Keratinocyte (primary cell): ENCODE measurements at regions not wholly inside any gene's neighbourhood (a gene's known extent, or its start where the extent isn't known, plus 50 kb on each side); places are given as distances from the start of the nearest gene placed in this dataset.

Experiments
- DNase-seq: peaks from one replicate; pipeline ENCODE4 v3.0.0-alpha.2; 2011; ENCODE audit warnings: low read depth, missing footprints, low spot score
- FAIRE-seq: peaks from 2 replicates; lab custom pipeline; 2011; peaks lifted over from hg19 to GRCh38; lab: Jason Lieb, UNC
- H2AFZ ChIP-seq: 2 replicates; pipeline ENCODE4 v1.6.0; 2012; ENCODE audit warnings: low read length, control low read depth, inconsistent platforms; ENCODE audit not compliant: control insufficient read depth
- H3K27ac ChIP-seq: 2 replicates; pipeline ENCODE4 v1.5.1; 2011; ENCODE audit warnings: low read length; ENCODE audit not compliant: control insufficient read depth, insufficient read depth
- H3K27me3 ChIP-seq: 3 replicates; pipeline ENCODE4 v1.6.0; 2011; ENCODE audit warnings: low read length; ENCODE audit not compliant: control insufficient read depth, insufficient read depth; ENCODE audit errors: extremely low read depth
- H3K36me3 ChIP-seq, 2 experiments: 2 replicates in 1 of 2; 3 replicates in 1 of 2; pipeline ENCODE4 v1.5.1; 2011; ENCODE audit warnings: low read length in 2 of 2, mild to moderate bottlenecking in 1 of 2; ENCODE audit not compliant: control insufficient read depth in 2 of 2, insufficient read depth in 2 of 2; ENCODE audit errors: extremely low read depth in 1 of 2
- H3K4me1 ChIP-seq: 3 replicates; pipeline ENCODE4 v1.5.1; 2011; ENCODE audit warnings: low read length; ENCODE audit not compliant: control insufficient read depth, insufficient read depth; ENCODE audit errors: extremely low read depth
- H3K4me2 ChIP-seq: 3 replicates; pipeline ENCODE4 v1.6.0; 2011; ENCODE audit warnings: low read depth, low read length; ENCODE audit not compliant: control insufficient read depth, insufficient read depth; ENCODE audit errors: extremely low read depth
- H3K4me3 ChIP-seq, 3 experiments: fragments of 200-600 bp in 1 of 3; sonication (generic) in 1 of 3; 2 replicates in 2 of 3; 3 replicates in 1 of 3; pipeline ENCODE4 v1.5.1; 2011 to 2016; ENCODE audit warnings: low read length in 3 of 3, mild to moderate bottlenecking in 3 of 3, control low read depth in 2 of 3, inconsistent platforms in 1 of 3, low read depth in 1 of 3, mixed read lengths in 1 of 3, mixed run types in 1 of 3, moderate library complexity in 1 of 3; ENCODE audit not compliant: control insufficient read depth in 2 of 3, insufficient read depth in 2 of 3; ENCODE audit errors: extremely low read depth in 1 of 3
- H3K79me2 ChIP-seq: 2 replicates; pipeline ENCODE4 v1.6.0; 2012; ENCODE audit warnings: low read length; ENCODE audit not compliant: control insufficient read depth, insufficient read depth
- H3K9ac ChIP-seq: 3 replicates; pipeline ENCODE4 v1.6.0; 2011; ENCODE audit warnings: low read length; ENCODE audit not compliant: control insufficient read depth, insufficient read depth; ENCODE audit errors: extremely low read depth
- H3K9me1 ChIP-seq: 3 replicates; pipeline ENCODE4 v1.6.0; 2011; ENCODE audit warnings: low read length; ENCODE audit not compliant: control insufficient read depth, insufficient read depth; ENCODE audit errors: extremely low read depth
- H3K9me3 ChIP-seq: 2 replicates; pipeline ENCODE4 v1.5.1; 2012; ENCODE audit warnings: low read depth, low read length; ENCODE audit not compliant: control insufficient read depth
- H4K20me1 ChIP-seq: 3 replicates; pipeline ENCODE4 v1.6.0; 2011; ENCODE audit warnings: low read length; ENCODE audit not compliant: control insufficient read depth, insufficient read depth; ENCODE audit errors: extremely low read depth
- CTCF ChIP-seq, 3 experiments: IDR thresholded peaks in 1 of 3; conservative IDR thresholded peaks in 1 of 3; optimal IDR thresholded peaks in 1 of 3; 2 replicates in 2 of 3; 3 replicates in 1 of 3; pipeline versions ENCODE3 to v1.5.1; 2011; ENCODE audit warnings: low read length in 3 of 3, mild to moderate bottlenecking in 3 of 3, moderate library complexity in 2 of 3, control low read depth in 1 of 3, inconsistent platforms in 1 of 3; ENCODE audit not compliant: insufficient read depth in 2 of 3; ENCODE audit errors: extremely low read depth in 1 of 3
- EZH2 ChIP-seq: IDR thresholded peaks from one replicate; pipeline ENCODE4 v1.6.1; 2012; ENCODE audit warnings: inconsistent platforms, mild to moderate bottlenecking, low read length, moderate library complexity
- dilution Hi-C: fragments of 300-500 bp; cut with MboI; formaldehyde crosslinking; loops from one replicate; pipeline ENCODE4 v1.7.0; 2020; ENCODE audit warnings: low sequenced_read_pairs; ENCODE audit not compliant: extremely low pct_ligation_motif_present

DNA sequence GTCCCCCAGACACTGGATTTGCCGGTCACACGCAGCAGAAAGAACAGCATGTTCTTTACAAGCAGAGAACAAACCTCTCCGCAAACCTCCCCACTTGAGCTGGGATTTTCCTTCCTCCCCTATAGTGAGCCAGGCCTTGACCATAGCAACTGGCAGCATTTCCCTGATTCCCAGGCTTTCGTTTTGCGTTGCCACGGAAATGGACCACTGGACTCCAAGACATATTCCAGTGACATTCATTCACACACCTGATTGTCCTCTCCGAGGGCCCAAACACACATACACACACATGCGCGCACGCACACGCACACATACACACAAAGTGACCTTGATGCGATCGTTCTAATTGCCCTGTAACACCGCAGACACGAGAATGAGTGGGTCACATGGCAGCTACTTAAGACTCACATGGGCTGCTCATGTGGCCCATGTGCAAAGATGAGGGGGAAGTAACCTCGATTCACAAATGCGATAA lies 80.9 kb upstream of the CPEB4 start:
- no peak overlapping the region for H3K9ac ChIP-seq
- H3K9me1 ChIP-seq: no peaks in the 10 kb centered on the region
- no peaks in the 10 kb centered on the region for H3K36me3 ChIP-seq
- no peak overlapping the region for H2AFZ ChIP-seq
- peaks cover 3% of the 10 kb centered on the region for H3K4me1 ChIP-seq
- FAIRE-seq: no peak
- no peak overlapping the region for H3K4me2 ChIP-seq
- H3K9me3 ChIP-seq: peaks cover 6% of the 10 kb centered on the region
- H3K27me3 ChIP-seq: no peaks in the 10 kb centered on the region
- no peak for DNase-seq
- no peak overlapping the region for H3K27ac ChIP-seq
- no peak overlapping the region for H3K4me3 ChIP-seq
- H3K79me2 ChIP-seq: no peaks in the 10 kb centered on the region
- dilution Hi-C loops: no loop called here
- H4K20me1 ChIP-seq: no peaks in the 10 kb centered on the region
- TF ChIP-seq EZH2: no peak

DNA sequence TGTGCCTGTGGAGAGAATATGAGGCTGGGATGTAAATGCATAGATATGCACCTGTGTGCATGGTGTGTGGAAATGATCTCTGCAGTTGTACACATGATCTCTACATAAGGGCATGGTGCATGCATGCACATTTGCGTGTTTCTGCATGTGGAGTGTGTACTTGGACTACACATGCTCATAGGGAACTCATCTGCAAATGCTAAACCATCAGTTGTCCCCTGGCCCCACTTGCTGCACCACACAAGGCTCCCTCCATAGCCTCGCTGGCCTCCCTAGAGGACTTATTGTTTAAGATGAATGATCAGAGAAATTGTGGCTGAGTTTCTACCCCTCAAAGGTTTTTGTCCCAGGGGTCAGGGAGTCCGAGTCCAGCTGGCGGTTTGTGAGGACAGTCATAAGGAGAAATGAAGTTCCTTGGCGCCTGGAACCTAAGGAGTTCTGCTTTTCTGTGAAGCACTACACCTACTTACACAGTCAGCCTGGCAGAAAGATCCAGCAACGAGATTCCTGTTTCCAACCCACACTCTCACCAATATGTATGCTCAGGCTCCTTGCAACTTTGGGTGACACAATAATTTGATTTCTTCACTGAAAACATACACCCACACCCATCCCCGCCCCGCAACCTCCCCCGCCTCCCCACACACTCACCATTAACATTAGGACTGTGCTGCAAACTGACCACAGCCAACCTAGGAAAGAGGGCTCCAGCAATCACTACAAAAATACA lies 79.9 kb upstream of the CPEB4 start:
- no peak overlapping the region for H2AFZ ChIP-seq
- no peaks in the 10 kb centered on the region for H4K20me1 ChIP-seq
- H3K36me3 ChIP-seq: no peaks in the 10 kb centered on the region
- dilution Hi-C loops: no loop called here
- H3K4me1 ChIP-seq: no peaks in the 10 kb centered on the region
- H3K9me1 ChIP-seq: no peaks in the 10 kb centered on the region
- no peak overlapping the region for H3K4me3 ChIP-seq
- DNase-seq: no peak
- H3K79me2 ChIP-seq: no peaks in the 10 kb centered on the region
- H3K27ac ChIP-seq: no peak overlapping the region
- no peak for FAIRE-seq
- H3K9ac ChIP-seq: no peak overlapping the region
- H3K9me3 ChIP-seq: peaks cover 6% of the 10 kb centered on the region
- TF ChIP-seq CTCF (optimal IDR thresholded peaks at IDR 0.05 in 1 of 3, IDR thresholded peaks at IDR 0.05 in 1 of 3, conservative IDR thresholded peaks at IDR 0.05 in 1 of 3; ENCODE audit: extremely low read depth in 1 of 3, insufficient read depth in 2 of 3, low read length in 3 of 3) (no peak), EZH2 (no peak)
- no peaks in the 10 kb centered on the region for H3K27me3 ChIP-seq
- H3K4me2 ChIP-seq: no peak overlapping the region

DNA sequence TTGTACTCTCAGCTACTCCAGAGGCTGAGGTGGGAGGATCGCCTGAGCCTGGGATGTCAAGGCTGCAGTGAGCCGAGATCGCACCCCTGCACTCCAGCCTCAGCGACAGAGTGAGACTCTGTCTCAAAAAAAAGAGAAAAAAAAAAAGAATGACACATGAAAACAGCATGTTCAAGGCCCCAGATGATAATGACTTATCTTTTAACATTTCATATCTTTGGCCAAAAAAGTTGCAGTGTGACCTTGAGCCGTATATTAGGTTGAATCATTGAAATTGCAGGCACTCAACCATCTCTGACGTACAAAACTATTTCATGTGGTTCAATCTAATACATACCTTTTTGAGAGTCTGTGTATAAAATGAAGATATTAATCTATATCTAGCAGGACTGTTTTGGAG lies 79.1 kb upstream of the CPEB4 start:
- Histone ChIP-seq H4K20me1 (no peaks in the 10 kb centered on the region), H3K27ac (no peak overlapping the region), H3K79me2 (no peaks in the 10 kb centered on the region), H3K9ac (no peak overlapping the region), H3K27me3 (no peaks in the 10 kb centered on the region), H2AFZ (no peak overlapping the region), H3K9me3 (peaks cover 6% of the 10 kb centered on the region), H3K36me3 (no peaks in the 10 kb centered on the region), H3K4me2 (no peak overlapping the region), H3K9me1 (no peaks in the 10 kb centered on the region), H3K4me1 (no peaks in the 10 kb centered on the region), H3K4me3 (no peak overlapping the region)
- FAIRE-seq (no peak), DNase-seq (no peak)
- dilution Hi-C loops: no loop called here
- TF ChIP-seq EZH2 (no peak), CTCF (optimal IDR thresholded peaks at IDR 0.05 in 1 of 3, IDR thresholded peaks at IDR 0.05 in 1 of 3, conservative IDR thresholded peaks at IDR 0.05 in 1 of 3; ENCODE audit: extremely low read depth in 1 of 3, insufficient read depth in 2 of 3, low read length in 3 of 3) (no peak)
